Endothelial cell of umbilical vein (primary cell): ENCODE measurements at regions not wholly inside any gene's neighbourhood (a gene's known extent, or its start where the extent isn't known, plus 50 kb on each side); places are given as distances from the start of the nearest gene placed in this dataset.

Source experiments
- BruUV-seq: library from RNA; stranded (reverse); fragments of 400-500 nt; replicated peaks from 2 replicates; lab custom pipeline; 2021; lab: Mats Ljungman, UMichigan
- CTCF ChIA-PET: fragments of 300-600, 350-600 bp; sonication (Branson Sonifier 250); formaldehyde crosslinking; loops from one replicate; lab custom pipeline; 2021; ENCODE audit warnings: antibody characterized with exemption, inconsistent platforms; lab: Charles Lee
- POLR2A ChIA-PET: fragments of 300-600, 350-600 bp; sonication (Branson Sonifier 250); formaldehyde crosslinking; loops from one replicate; lab custom pipeline; 2021; ENCODE audit warnings: antibody characterized with exemption, inconsistent platforms; lab: Charles Lee
- DNase-seq: peaks from one replicate; pipeline ENCODE4 v3.0.0-alpha.2; 2011; ENCODE audit warnings: low read depth, low spot score
- FAIRE-seq: peaks from 2 replicates; lab custom pipeline; 2011; peaks lifted over from hg19 to GRCh38; lab: Jason Lieb, UNC
- H2AFZ ChIP-seq: 2 replicates; pipeline ENCODE4 v1.6.0; 2012; ENCODE audit warnings: low read depth, low read length, control low read depth, inconsistent platforms
- H3K27ac ChIP-seq: 2 replicates; pipeline ENCODE4 v1.5.1; 2011; ENCODE audit warnings: low read depth, mild to moderate bottlenecking, control low read depth, low read length, moderate library complexity; ENCODE audit not compliant: insufficient read depth
- H3K27me3 ChIP-seq, 2 experiments: 2 replicates each; pipeline versions ENCODE4 v1.6.0 to v1.6.1; 2011; ENCODE audit warnings: low read length in 2 of 2, mixed read lengths in 1 of 2; ENCODE audit not compliant: control insufficient read depth in 2 of 2, insufficient read depth in 2 of 2
- H3K36me3 ChIP-seq, 2 experiments: 2 replicates in 1 of 2; 3 replicates in 1 of 2; pipeline ENCODE4 v1.5.1; 2011; ENCODE audit warnings: low read length in 2 of 2, mild to moderate bottlenecking in 1 of 2, moderate library complexity in 1 of 2; ENCODE audit not compliant: control insufficient read depth in 2 of 2, insufficient read depth in 2 of 2; ENCODE audit errors: extremely low read depth in 1 of 2
- H3K4me1 ChIP-seq: 3 replicates; pipeline ENCODE4 v1.5.1; 2011; ENCODE audit warnings: mild to moderate bottlenecking, low read length; ENCODE audit not compliant: control insufficient read depth, insufficient read depth; ENCODE audit errors: extremely low read depth
- H3K4me2 ChIP-seq: 2 replicates; pipeline ENCODE4 v1.6.1; 2011; ENCODE audit warnings: low read length, control low read depth, mixed read lengths; ENCODE audit not compliant: insufficient read depth
- H3K4me3 ChIP-seq, 3 experiments: fragments of 200-600 bp in 1 of 3; sonication (generic), shearing (Covaris generic) in 1 of 3; replicated peaks in 1 of 3; 2 replicates each; pipeline ENCODE4 v1.5.1; 2011 to 2016; ENCODE audit warnings: control low read depth in 3 of 3, low read length in 3 of 3, mild to moderate bottlenecking in 2 of 3, inconsistent platforms in 1 of 3, low read depth in 1 of 3, moderate library complexity in 1 of 3; ENCODE audit not compliant: insufficient read depth in 1 of 3
- H3K79me2 ChIP-seq: 2 replicates; pipeline ENCODE4 v1.6.0; 2012; ENCODE audit warnings: low read length, inconsistent platforms; ENCODE audit not compliant: control insufficient read depth, insufficient read depth
- H3K9ac ChIP-seq: replicated peaks from 2 replicates; pipeline ENCODE3; 2011; ENCODE audit warnings: low read length, control low read depth; ENCODE audit not compliant: insufficient read depth; ENCODE audit errors: extremely low read depth
- H3K9me1 ChIP-seq: replicated peaks from 3 replicates; pipeline ENCODE4 v1.6.0; 2011; ENCODE audit warnings: mild to moderate bottlenecking, low read length; ENCODE audit not compliant: control insufficient read depth, insufficient read depth; ENCODE audit errors: extremely low read depth
- H3K9me3 ChIP-seq: replicated peaks from 2 replicates; pipeline ENCODE4 v1.5.1; 2012; ENCODE audit warnings: low read length, inconsistent platforms; ENCODE audit not compliant: control insufficient read depth, insufficient read depth
- H4K20me1 ChIP-seq: replicated peaks from 2 replicates; pipeline ENCODE3; 2011; ENCODE audit warnings: mild to moderate bottlenecking, low read length; ENCODE audit not compliant: control insufficient read depth, insufficient read depth; ENCODE audit errors: extremely low read depth
- EZH2 ChIP-seq: IDR thresholded peaks from 2 replicates; pipeline ENCODE4 v1.6.1; 2012; ENCODE audit warnings: borderline replicate concordance, low read depth, mild to moderate bottlenecking, moderate library complexity, low read length, inconsistent platforms; ENCODE audit not compliant: severe bottlenecking
- FOS ChIP-seq: IDR thresholded peaks from 2 replicates; pipeline ENCODE4 v1.6.1; 2011; ENCODE audit warnings: mild to moderate bottlenecking, low read length, moderate library complexity, borderline replicate concordance; ENCODE audit not compliant: insufficient read depth
- GATA2 ChIP-seq: IDR thresholded peaks from 2 replicates; pipeline ENCODE4 v1.7.0; 2011; ENCODE audit warnings: low read depth, mild to moderate bottlenecking, moderate library complexity, mixed read lengths, low read length; ENCODE audit not compliant: insufficient read length, insufficient read depth
- JUN ChIP-seq: IDR thresholded peaks from 2 replicates; pipeline ENCODE4 v1.6.1; 2011; ENCODE audit warnings: borderline replicate concordance, low read depth; ENCODE audit not compliant: insufficient read length, insufficient read depth
- MYC ChIP-seq: IDR thresholded peaks from one replicate; pipeline ENCODE4 v1.6.1; 2011; ENCODE audit warnings: mild to moderate bottlenecking, low read depth, low read length
- POLR2A ChIP-seq: IDR thresholded peaks from 2 replicates; pipeline ENCODE4 v1.6.1; 2012; ENCODE audit warnings: low read depth, mild to moderate bottlenecking, control low read depth, low read length
- dilution Hi-C: fragments of 300-500 bp; cut with MboI; formaldehyde crosslinking; loops from one replicate; pipeline ENCODE4 v1.15.0; 2019; ENCODE audit warnings: low sequenced_read_pairs; ENCODE audit not compliant: extremely low pct_ligation_motif_present
- intact Hi-C: fragments of 100-400 bp; cut with micrococcal nuclease; formaldehyde crosslinking; loops from one replicate; pipeline ENCODE4 v1.10.0; 2022
- TF ChIP-seq, protein P1 (sequence below): IDR thresholded peaks from 2 replicates; pipeline ENCODE4 v1.6.1; 2011; ENCODE audit not compliant: insufficient read depth, insufficient read length
- TF ChIP-seq, protein P2 (sequence below), 2 donors: IDR thresholded peaks; 1 replicate in 1 of 2; 2 replicates in 1 of 2; pipeline ENCODE4 v1.5.1; 2011; ENCODE audit warnings: low read length in 2 of 2, mild to moderate bottlenecking in 2 of 2, moderate library complexity in 2 of 2, control low read depth in 1 of 2, inconsistent platforms in 1 of 2, low read depth in 1 of 2; ENCODE audit not compliant: insufficient read depth in 1 of 2; ENCODE audit errors: extremely low read depth in 1 of 2

GRCh38 chr4:120232050-120232449, 165.4 kb upstream of the MAD2L1 start:
- no peaks in the 10 kb centered on the region for H3K9me1 ChIP-seq
- FAIRE-seq (no peak), DNase-seq (no peak)
- no peaks in the 10 kb centered on the region for H3K9me3 ChIP-seq
- BruUV-seq = no TSS peak
- intact Hi-C loops = no loop called here
- no peak overlapping the region for H3K9ac ChIP-seq
- TF ChIP-seq FOS (no peak), JUN (no peak), MYC (no peak), POLR2A (no peak), EZH2 (no peak), GATA2 (no peak)
- TF ChIP-seq, protein P1, sequence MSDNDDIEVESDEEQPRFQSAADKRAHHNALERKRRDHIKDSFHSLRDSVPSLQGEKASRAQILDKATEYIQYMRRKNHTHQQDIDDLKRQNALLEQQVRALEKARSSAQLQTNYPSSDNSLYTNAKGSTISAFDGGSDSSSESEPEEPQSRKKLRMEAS = no peak
- TF ChIP-seq, protein P2, sequence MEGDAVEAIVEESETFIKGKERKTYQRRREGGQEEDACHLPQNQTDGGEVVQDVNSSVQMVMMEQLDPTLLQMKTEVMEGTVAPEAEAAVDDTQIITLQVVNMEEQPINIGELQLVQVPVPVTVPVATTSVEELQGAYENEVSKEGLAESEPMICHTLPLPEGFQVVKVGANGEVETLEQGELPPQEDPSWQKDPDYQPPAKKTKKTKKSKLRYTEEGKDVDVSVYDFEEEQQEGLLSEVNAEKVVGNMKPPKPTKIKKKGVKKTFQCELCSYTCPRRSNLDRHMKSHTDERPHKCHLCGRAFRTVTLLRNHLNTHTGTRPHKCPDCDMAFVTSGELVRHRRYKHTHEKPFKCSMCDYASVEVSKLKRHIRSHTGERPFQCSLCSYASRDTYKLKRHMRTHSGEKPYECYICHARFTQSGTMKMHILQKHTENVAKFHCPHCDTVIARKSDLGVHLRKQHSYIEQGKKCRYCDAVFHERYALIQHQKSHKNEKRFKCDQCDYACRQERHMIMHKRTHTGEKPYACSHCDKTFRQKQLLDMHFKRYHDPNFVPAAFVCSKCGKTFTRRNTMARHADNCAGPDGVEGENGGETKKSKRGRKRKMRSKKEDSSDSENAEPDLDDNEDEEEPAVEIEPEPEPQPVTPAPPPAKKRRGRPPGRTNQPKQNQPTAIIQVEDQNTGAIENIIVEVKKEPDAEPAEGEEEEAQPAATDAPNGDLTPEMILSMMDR (IDR thresholded peaks at IDR 0.05; ENCODE audit: extremely low read depth in 1 of 2, insufficient read depth in 1 of 2, low read depth in 1 of 2, low read length in 2 of 2) = no peak
- H3K4me1 ChIP-seq = no peaks in the 10 kb centered on the region
- H3K4me3 ChIP-seq = no peak overlapping the region
- no peak overlapping the region for H3K4me2 ChIP-seq
- ChIA-PET POLR2A (no interaction called here), CTCF (no interaction called here)
- no peaks in the 10 kb centered on the region for H3K79me2 ChIP-seq
- H4K20me1 ChIP-seq = no peaks in the 10 kb centered on the region
- H3K27ac ChIP-seq = no peak overlapping the region
- no peaks in the 10 kb centered on the region for H3K27me3 ChIP-seq
- dilution Hi-C loops = no loop called here
- H2AFZ ChIP-seq = no peak overlapping the region
- H3K36me3 ChIP-seq = no peaks in the 10 kb centered on the region
